ENCODE measurements at regions not wholly inside any gene's neighbourhood (a gene's known extent, or its start where the extent isn't known, plus 50 kb on each side); places are given as distances from the start of the nearest gene placed in this dataset.
"Not testable (repeated sequence)": the region's sequence is repeated elsewhere in the genome, so short reads cannot be mapped to it uniquely, and the experiment has no call there.

DNA sequence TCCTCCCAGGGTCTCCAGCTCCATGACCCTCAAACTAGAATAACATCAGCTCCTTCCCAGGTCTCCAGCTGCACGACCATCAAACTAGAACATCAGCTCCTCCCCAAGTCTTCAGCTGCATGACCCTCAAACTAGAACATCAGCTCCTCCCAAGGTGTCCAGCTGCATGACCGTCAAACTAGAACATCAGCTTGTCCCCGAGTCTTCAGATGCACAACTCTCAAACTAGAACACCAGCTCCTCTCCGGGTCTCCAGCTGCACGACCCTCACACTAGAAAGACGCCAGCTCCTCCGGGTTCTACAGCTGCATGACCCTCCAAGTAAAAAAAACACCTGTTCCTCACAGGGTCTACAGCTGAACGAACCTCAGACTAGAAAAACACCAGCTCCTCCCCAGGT, 312.9 kb upstream of the TFPI start:
- no peak for DNase-seq (ENCODE audit: low read depth in 2 of 2)

DNA sequence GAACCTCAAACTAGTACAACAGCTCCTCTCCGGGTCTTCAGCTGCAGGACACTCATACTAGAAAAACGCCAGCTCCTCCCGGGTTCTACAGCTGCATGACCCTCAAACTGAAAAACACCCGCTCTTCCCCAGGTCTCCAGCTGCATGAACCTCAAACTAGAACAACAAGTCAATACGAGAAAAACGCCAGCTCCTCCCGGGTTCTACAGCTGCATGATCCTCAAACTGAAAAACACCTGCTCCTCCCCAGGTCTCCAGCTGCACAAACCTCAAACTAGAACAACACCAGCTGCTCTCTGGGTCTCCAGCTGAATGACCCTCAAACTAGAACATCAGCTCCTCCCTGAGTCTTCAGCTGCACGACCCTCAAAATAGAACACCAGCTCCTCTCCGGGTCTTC, 315.0 kb upstream of the TFPI start:
- no peak for DNase-seq (ENCODE audit: low read depth in 2 of 2)

DNA sequence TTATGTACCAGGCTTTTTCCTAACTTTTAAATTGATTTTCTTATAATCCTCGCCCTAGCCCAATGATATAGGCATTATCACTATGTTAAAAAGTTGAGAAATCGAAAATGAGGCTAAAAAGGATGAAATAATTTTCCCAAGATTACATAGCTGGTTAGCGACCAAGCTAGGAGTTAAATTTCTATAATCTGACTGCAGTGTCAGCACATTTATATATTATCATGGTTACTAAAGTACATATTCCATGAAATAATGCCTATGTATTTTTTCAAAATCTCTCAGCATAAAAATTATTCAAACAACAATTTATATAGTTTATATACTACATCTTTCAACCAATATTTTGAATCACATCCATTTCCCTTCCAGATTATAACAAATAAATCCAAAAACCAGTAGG, 317.3 kb upstream of the TFPI start:
- no peak for DNase-seq (ENCODE audit: low read depth in 2 of 2)

GRCh38 chr2:187873132-187873531, 318.9 kb upstream of the TFPI start:
- no peak for DNase-seq (ENCODE audit: low read depth in 2 of 2)

DNA sequence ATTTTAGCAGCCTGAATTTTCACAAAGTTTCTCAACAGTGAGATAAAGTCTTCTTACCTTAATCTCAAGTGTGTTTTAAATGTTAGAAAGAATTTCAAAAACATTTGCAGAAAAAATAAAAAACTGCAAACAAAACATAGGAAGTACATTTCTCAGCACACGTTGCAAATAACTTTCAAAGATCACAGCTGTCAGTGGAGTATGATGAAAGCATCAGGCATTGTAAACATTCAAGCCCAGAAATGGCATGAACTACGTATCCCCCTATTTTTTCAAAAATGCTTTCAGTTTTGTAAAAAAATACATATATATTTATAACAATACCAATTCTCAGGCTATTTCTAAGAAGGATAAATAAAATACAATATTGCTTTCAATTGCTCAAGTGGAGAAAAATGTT, 320.6 kb upstream of the TFPI start:
- no peak for DNase-seq (ENCODE audit: low read depth in 2 of 2)

DNA sequence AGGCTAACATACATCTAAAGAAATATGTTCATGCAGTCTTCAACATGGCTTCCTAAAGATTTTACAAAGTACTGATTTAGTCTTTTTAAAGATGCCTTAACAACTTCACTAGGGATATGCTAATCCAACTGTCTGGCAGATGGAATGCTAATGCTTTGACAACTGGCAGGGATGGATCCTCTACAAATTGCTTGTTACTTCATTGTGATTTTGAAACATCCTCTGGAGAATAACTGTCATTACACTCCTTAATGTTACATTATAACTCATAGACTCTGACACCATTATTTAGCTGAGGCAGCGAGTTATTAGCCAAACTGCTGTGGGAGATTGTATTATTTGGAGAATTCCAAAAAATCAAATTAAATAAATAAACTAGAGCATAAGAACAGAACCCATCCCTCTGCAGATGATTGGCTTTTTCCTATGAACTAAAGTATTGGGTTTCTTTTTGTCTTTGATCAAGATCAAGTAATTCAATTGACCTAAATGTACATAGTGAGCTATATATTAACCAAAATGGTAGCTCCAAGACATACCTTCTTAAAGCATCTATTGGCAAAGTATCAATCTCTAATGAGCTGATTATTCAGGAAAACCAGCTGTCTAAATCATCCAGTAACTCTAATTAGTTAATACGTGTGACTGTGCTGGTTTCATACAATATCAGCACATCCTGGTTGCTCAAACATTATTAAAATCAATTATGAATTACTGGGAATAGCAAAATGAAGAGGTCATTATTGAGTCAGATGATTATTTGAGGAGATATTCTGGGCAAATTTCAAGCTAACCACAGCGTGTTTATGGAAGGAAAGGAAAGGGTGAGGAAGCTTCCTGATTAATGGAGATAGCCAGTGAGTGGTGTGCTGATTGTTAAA, 321.3 kb upstream of the TFPI start:
- DNase-seq (ENCODE audit: low read depth in 2 of 2): peak; percentile 28 to 54

- no peak for DNase-seq (ENCODE audit: low read depth in 2 of 2)
Observed at GRCh38 chr2:187876554-187876953, 322.3 kb upstream of the TFPI start.

DNA sequence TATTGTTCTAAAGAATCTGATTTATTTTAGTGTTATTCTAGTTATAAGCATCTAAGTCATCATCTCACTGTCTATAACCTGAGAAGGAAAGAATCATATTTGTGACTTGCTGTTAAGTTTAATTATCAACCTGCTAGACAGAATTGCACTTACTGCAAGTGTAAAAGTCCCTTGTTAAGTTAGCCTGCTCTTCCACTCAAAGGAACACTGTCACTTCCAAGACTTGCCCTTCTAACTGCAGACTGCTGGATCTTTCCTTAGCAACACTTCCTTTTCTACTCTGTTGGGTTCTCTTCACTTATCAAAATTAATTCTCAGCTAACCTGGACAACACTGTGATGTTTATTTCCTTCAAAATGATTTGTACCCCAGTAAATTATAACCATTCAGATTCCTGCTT, 323.2 kb upstream of the TFPI start:
- DNase-seq (ENCODE audit: low read depth in 2 of 2): no peak

DNA sequence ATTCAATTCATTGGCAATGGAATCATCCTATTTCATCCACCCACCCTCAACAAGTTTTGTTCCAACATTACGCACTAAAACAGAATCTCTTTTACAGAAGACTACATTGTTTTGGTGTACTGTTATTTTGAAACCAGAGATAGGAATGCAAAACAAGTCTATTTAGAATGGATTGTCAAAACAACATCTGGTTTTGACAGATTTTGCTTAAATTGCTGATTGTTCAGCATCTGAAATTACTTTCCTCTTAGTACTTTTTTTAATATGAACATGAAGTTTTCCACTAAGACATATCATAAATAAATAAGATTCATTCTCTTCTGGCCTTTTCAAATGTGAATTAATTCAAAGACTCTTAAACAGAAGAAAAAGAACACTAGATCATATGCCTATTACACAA, 323.9 kb upstream of the TFPI start:
- DNase-seq (ENCODE audit: low read depth in 2 of 2): no peak

GRCh38 chr2:187879491-187879890, 325.3 kb upstream of the TFPI start:
- DNase-seq (ENCODE audit: low read depth in 2 of 2): no peak

- DNase-seq (ENCODE audit: low read depth in 2 of 2): no peak
Observed at GRCh38 chr2:187884003-187884402, 329.8 kb upstream of the TFPI start.

GRCh38 chr2:187890690-187891089, 336.5 kb upstream of the TFPI start:
- DNase-seq (ENCODE audit: low read depth in 2 of 2): peak; percentile 7 to 8

DNA sequence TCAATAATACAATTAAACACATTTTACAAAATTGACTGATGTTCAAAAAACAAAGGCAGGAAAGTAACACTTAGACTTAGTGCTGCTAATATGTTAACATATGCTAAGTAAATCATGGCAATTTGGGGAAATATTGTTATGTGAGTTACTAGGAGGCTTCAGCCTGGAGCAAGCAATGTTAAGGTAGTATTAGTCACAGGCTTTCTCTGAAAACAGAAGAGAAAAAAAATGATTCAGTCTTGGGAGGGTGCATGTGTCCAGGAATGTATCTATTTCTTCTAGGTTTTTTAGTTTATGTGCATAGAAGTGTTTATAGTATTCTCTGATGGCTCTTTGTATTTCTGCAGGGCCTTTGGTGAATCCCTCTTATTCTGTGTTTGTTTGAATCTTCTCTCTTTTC, 345.8 kb upstream of the TFPI start:
- no peak for DNase-seq (ENCODE audit: low read depth in 2 of 2)

DNA sequence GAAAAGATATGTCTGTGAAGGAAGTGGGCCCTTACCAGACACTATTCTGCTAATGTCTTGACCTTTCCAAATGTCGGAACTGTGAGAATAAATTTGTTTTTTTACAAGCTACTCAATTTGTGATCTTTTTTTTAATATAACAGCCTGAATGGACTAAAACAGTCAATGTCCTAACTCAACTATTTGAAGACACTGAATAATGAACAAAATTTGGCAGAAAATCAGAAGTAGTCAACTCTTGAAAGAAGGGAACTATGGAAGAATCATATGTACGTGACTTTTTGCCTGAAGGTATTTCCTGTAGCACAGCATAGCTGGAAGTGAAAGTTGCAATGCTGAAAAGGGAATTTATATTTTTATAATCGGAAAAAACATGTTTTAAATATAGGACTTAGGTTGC, 351.8 kb upstream of the TFPI start:
- no peak for DNase-seq (ENCODE audit: low read depth in 2 of 2)

DNA sequence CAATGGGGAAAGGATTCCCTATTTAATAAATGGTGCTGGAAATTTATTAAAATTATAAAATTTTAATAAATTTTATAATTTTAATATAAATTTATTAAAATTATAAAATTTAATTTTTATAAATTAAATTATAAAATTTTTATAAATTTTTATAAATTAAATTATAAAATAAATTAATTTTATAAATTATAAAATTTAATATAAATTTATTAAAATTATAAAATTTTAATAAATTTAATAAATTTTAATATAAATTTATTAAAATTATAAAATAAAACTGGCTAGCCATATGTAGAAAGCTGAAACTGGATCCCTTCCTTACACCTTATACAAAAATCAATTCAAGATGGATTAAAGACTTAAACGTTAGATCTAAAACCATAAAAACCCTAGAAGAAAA, 356.7 kb upstream of the TFPI start:
- not testable (repeated sequence) for DNase-seq (ENCODE audit: low read depth in 2 of 2)

- DNase-seq (ENCODE audit: low read depth in 2 of 2): no peak
Observed at GRCh38 chr2:187912950-187913349, 358.7 kb upstream of the TFPI start.

DNA sequence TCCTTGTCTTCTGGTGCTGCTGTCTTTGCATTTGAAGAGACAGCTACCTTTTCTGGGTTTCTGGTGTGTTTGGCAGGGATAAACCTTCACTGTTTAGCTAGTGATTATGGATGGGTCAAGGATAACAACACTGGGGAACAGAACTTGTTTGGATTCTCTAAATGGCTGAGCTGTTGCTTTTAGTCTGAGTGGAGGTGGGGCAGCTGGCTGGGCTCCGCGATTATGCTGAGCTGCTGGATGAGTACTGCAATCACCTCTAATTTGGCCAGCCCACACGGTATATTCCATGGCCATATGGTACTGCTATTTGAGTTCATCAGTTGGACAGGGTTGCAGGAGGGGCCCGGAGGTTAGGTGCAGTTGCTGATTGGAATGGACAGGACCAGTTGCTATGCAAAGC, 361.6 kb upstream of the TFPI start:
- no peak for DNase-seq (ENCODE audit: low read depth in 2 of 2)

- no peak for DNase-seq (ENCODE audit: low read depth in 2 of 2)
Observed at GRCh38 chr2:187916799-187917198, 362.6 kb upstream of the TFPI start.

DNA sequence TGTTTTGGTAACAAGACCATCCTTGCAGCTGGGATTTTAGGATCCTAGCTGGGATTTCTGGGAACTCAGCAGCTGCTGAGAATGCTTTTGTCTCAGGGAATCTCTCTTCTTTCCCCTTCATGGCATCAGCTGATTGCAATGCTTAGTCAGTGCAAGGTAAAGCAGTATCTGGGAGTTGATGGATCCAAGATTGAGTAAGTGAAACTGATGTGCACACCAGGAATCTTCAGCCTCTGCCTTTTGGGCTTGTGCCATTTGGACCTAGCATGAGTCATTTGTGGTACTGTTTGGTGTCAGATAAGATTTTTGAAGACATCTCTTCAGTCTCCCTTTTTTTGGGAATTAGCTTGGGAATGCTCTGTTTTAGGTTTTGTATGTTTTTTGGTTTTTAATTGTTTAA, 363.3 kb upstream of the TFPI start:
- no peak for DNase-seq (ENCODE audit: low read depth in 2 of 2)

DNA sequence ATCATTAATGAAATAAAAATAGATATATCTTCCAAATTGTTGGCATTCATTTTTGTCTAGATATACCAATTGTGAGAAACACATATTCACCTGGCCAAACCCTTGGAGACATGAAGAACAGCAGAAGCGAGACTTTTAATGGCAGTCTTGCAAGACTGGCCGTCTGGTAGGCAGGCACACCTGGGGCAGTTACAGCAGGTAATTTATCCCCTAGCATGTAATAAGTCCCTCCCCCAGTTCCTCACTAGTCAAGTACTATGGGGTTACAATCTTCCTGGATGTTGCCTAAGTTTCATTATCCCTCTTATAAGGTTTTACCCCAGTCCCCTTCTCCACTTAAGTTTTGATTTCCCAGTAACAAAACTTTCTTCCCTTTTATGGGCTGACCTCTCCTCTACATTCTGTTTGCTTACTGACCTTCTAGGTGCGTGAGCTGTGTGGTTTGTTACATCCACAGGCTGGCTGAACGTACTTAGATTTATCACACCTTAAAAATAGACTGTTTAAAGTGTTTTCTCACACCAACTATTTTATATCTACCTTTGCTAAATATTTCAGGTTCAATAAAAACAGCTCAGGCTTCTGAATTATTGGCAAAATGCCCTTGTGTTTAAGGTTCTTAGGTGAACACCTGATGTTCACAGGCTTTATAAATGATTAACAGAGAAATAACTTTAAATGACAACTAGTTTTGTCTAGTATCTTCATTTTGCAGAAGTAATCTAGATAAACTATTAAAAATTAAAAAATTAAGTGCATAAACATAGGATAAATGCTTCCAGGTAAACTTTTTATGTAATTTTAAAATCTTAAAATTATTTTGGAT, 365.0 kb upstream of the TFPI start:
- DNase-seq (ENCODE audit: low read depth in 2 of 2): no peak

DNA sequence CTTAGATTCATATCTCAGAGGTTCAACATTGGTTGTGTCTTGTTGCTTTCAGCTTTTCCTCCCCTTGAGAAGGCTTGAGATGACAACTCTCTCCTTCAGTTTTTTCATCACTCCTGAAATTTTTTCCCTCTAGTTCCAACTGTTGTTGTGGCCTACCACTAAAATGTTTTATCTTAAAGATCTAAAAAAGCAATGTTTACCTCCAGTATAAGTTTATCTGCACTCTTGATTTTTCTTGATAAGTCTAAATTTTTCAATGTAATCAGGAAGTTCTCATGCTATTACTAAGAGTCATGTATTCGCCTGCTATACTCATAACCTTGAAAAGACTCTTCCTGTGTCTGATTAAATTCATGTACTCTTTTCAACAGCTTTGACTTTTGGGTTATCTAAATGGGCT, 366.3 kb upstream of the TFPI start:
- no peak for DNase-seq (ENCODE audit: low read depth in 2 of 2)

DNA sequence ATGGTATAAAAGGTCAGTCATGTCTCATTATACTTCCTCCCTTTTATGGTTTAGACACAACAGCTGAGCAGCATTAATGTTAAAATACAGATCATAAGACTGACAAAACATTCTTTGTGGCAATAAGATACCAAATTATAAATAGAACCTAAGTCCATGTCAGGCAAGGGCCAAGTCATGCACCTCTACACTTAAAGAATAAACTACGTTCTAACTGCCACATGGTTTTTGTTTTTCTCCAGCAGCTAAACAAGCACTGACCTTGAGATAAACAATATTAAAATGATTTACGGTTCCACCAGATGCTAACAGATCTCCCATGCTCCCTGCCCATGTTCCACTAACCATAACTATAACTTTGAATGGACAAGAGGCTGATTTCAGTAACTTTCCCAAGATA, 368.6 kb upstream of the TFPI start:
- no peak for DNase-seq (ENCODE audit: low read depth in 2 of 2)

DNA sequence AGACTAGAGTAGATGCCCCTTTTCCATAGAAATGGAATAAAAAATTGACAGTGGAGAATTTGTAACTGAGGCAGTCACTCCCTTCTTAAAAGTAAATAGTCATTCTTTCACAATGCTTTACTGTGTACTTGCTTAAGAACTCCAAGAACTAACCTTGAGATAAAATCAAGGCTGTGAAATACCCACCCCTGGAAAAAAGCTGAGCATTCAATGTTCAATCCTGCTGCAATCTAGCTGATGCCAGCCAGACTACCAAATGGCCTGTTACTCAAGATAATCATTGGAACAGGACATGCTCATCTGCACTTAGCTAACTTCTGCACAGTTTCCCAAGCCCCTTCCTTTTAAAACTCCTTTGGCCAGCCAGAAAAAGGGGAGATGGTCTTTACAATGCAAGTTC, 367.4 kb upstream of the GULP1 start:
- no peak for DNase-seq (ENCODE audit: low read depth in 2 of 2)
